AG09319 (cell line): ENCODE measurements at regions not wholly inside any gene's neighbourhood (a gene's known extent, or its start where the extent isn't known, plus 50 kb on each side); places are given as distances from the start of the nearest gene placed in this dataset.

Experiments
- DNase-seq: peaks from one replicate; pipeline ENCODE4 v3.0.0-alpha.2; 2010; ENCODE audit warnings: low read depth; ENCODE audit errors: extremely low read depth
- CTCF ChIP-seq: IDR thresholded peaks from 2 replicates; pipeline ENCODE4 v1.5.1; 2011; ENCODE audit warnings: low read depth, mild to moderate bottlenecking, inconsistent platforms, low read length, moderate library complexity

GRCh38 chr10:64261092-64261491, 739.9 kb downstream of the REEP3 start:
- TF ChIP-seq CTCF: no peak

GRCh38 chr10:64261676-64262075, 740.5 kb downstream of the REEP3 start:
- no peak for DNase-seq
- TF ChIP-seq CTCF: no peak

More at GRCh38 chr10:64261092-64261491, 739.9 kb downstream of the REEP3 start:
- DNase-seq: no peak

- no peak for TF ChIP-seq CTCF
- DNase-seq: no peak
These were observed 744.8 kb downstream of the REEP3 start for GRCh38 chr10:64265961-64266360.

- no peak for DNase-seq
- no peak for TF ChIP-seq CTCF
These were observed 750.3 kb downstream of the REEP3 start for GRCh38 chr10:64271508-64271907.

GRCh38 chr10:64271983-64272382, 750.8 kb downstream of the REEP3 start:
- DNase-seq: no peak
- TF ChIP-seq CTCF: no peak

- DNase-seq: no peak
- TF ChIP-seq CTCF: no peak
These were observed 753.8 kb downstream of the REEP3 start for GRCh38 chr10:64275001-64275400.

GRCh38 chr10:64275774-64276173, 754.6 kb downstream of the REEP3 start:
- TF ChIP-seq CTCF: no peak
- no peak for DNase-seq
